OCI-LY1 (cell line): ENCODE measurements at regions not wholly inside any gene's neighbourhood (a gene's known extent, or its start where the extent isn't known, plus 50 kb on each side); places are given as distances from the start of the nearest gene placed in this dataset.

ENCODE experiments used
- H2AFZ ChIP-seq: fragments of 200-600 bp; sonication (generic), shearing (Covaris generic); 2 replicates; pipeline ENCODE4 v1.6.0; 2014; ENCODE audit warnings: antibody characterized with exemption, mild to moderate bottlenecking, low read length
- H3F3A ChIP-seq: fragments of 200-600 bp; sonication (generic), shearing (Covaris generic); 2 replicates; pipeline ENCODE4 v1.6.0; 2014; ENCODE audit warnings: mild to moderate bottlenecking, antibody characterized with exemption, low read length, moderate library complexity; ENCODE audit not compliant: insufficient read depth
- H3K27ac ChIP-seq: fragments of 200-600 bp; sonication (generic); 2 replicates; pipeline ENCODE4 v1.5.1; 2014; ENCODE audit warnings: low read length, mixed run types, mild to moderate bottlenecking, low read depth; ENCODE audit not compliant: poor library complexity, severe bottlenecking
- H3K27me3 ChIP-seq: fragments of 200-600 bp; sonication (generic); 2 replicates; pipeline ENCODE4 v1.6.0; 2014; ENCODE audit warnings: antibody characterized with exemption, mild to moderate bottlenecking, low read length, moderate library complexity; ENCODE audit not compliant: insufficient read depth
- H3K36me3 ChIP-seq: fragments of 200-600 bp; sonication (generic); 2 replicates; pipeline ENCODE4 v1.6.1; 2014; ENCODE audit warnings: mild to moderate bottlenecking, antibody characterized with exemption, low read length, moderate library complexity, mixed read lengths; ENCODE audit not compliant: insufficient read depth
- H3K4me1 ChIP-seq: fragments of 200-600 bp; sonication (generic); 2 replicates; pipeline ENCODE4 v1.5.1; 2014; ENCODE audit warnings: mild to moderate bottlenecking, low read length, moderate library complexity; ENCODE audit not compliant: insufficient read depth, severe bottlenecking
- H3K4me2 ChIP-seq: fragments of 200-600 bp; sonication (generic), shearing (Covaris generic); 2 replicates; pipeline ENCODE4 v1.6.1; 2014; ENCODE audit warnings: low read length
- H3K4me3 ChIP-seq: fragments of 200-600 bp; sonication (generic); 2 replicates; pipeline ENCODE4 v1.5.1; 2014; ENCODE audit warnings: low read length, low read depth, mild to moderate bottlenecking, mixed read lengths; ENCODE audit not compliant: poor library complexity, severe bottlenecking
- H3K79me2 ChIP-seq: fragments of 200-600 bp; shearing (Covaris generic); 2 replicates; pipeline ENCODE4 v1.6.1; 2016; ENCODE audit warnings: mixed run types, low read length, mixed read lengths; ENCODE audit not compliant: insufficient read depth
- H3K9ac ChIP-seq: fragments of 200-600 bp; sonication (generic), shearing (Covaris generic); 2 replicates; pipeline ENCODE4 v1.6.1; 2014; ENCODE audit warnings: mild to moderate bottlenecking, low read length, mixed read lengths
- H3K9me2 ChIP-seq: fragments of 200-600 bp; sonication (generic), shearing (Covaris generic); 2 replicates; pipeline ENCODE4 v1.6.1; 2014; ENCODE audit warnings: low read depth, mild to moderate bottlenecking, low read length, mixed read lengths
- H3K9me3 ChIP-seq: fragments of 200-600 bp; shearing (Covaris generic); 2 replicates; pipeline ENCODE4 v1.6.1; 2014; ENCODE audit warnings: low read length, mixed read lengths
- H4K20me1 ChIP-seq: fragments of 200-600 bp; sonication (generic), shearing (Covaris generic); 2 replicates; pipeline ENCODE4 v1.6.0; 2016; ENCODE audit warnings: mild to moderate bottlenecking, low read length; ENCODE audit not compliant: insufficient read depth
- EZH2 ChIP-seq: fragments of 200-600 bp; sonication (generic), shearing (Covaris generic); IDR thresholded peaks from 2 replicates; pipeline ENCODE4 v1.8.0; 2017; ENCODE audit warnings: borderline replicate concordance, mixed run types, mild to moderate bottlenecking, antibody characterized with exemption, low read length, moderate library complexity, mixed read lengths
- TF ChIP-seq, protein P1 (sequence below): fragments of 200-600 bp; sonication (generic), shearing (Covaris generic); IDR thresholded peaks from 2 replicates; pipeline ENCODE4 v1.5.1; 2017; ENCODE audit warnings: mild to moderate bottlenecking, antibody characterized with exemption, low read length, moderate library complexity, mixed read lengths

DNA sequence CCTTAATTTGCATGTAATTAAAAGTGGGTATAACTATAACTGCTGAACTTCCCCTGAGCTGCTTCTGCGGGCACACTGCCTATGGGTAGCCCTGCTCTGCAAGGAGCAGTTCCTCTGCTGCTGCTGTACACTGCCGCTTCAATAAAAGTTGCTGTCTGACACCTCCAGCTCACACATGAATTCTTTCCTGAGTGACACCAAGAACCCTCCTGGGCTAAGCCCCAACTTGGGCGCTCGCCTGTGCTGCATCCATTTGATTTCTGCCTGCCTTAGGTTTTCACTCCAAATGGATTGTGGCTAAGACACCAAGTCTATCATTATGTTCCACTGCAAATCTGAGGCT, 215.7 kb downstream of the ANAPC1 start:
- Histone ChIP-seq H3K4me1 (peaks cover 60% of the 10 kb centered on the region), H3K79me2 (no peaks in the 10 kb centered on the region), H3K9me2 (no peaks in the 10 kb centered on the region), H3K9me3 (peaks cover 10% of the 10 kb centered on the region), H3K27ac (peak overlapping the region; percentile 100), H3K4me3 (peak overlapping the region; percentile 30), H4K20me1 (no peaks in the 10 kb centered on the region), H2AFZ (no peak overlapping the region), H3K4me2 (peak overlapping the region; percentile 61; the same call in 1 of the 2 replicates), H3K9ac (peak overlapping the region; percentile 76; the same call in 1 of the 2 replicates), H3F3A (peaks cover 10% of the 10 kb centered on the region; the same call in 1 of the 2 replicates), H3K36me3 (peaks cover 25% of the 10 kb centered on the region), H3K27me3 (no peaks in the 10 kb centered on the region)
- TF ChIP-seq EZH2: no peak
- TF ChIP-seq, protein P1, sequence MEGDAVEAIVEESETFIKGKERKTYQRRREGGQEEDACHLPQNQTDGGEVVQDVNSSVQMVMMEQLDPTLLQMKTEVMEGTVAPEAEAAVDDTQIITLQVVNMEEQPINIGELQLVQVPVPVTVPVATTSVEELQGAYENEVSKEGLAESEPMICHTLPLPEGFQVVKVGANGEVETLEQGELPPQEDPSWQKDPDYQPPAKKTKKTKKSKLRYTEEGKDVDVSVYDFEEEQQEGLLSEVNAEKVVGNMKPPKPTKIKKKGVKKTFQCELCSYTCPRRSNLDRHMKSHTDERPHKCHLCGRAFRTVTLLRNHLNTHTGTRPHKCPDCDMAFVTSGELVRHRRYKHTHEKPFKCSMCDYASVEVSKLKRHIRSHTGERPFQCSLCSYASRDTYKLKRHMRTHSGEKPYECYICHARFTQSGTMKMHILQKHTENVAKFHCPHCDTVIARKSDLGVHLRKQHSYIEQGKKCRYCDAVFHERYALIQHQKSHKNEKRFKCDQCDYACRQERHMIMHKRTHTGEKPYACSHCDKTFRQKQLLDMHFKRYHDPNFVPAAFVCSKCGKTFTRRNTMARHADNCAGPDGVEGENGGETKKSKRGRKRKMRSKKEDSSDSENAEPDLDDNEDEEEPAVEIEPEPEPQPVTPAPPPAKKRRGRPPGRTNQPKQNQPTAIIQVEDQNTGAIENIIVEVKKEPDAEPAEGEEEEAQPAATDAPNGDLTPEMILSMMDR: no peak

DNA sequence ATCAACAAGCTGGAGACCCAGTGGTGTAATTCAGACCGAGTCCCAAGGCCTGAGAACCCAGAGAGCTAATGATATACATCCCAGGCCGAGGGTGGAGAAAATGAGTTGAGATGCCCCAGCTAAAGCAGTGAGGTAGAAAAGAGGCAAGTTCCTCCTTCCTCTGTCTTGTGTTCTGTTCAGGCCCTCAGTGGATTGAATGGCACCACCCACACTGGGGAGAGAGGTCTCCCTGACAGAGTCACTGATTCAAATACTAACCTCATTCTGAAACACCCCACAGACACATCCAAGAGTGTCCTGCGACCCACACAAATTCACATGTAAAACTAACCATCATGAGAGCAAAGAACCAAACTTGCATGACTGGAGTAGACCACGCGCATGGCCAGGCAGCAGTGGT, 215.3 kb downstream of the ANAPC1 start:
- H4K20me1 ChIP-seq: no peaks in the 10 kb centered on the region
- H3K9me2 ChIP-seq: no peaks in the 10 kb centered on the region
- peak overlapping the region; percentile 61 for H3K4me2 ChIP-seq
- peaks cover 10% of the 10 kb centered on the region; the same call in 1 of the 2 replicates for H3F3A ChIP-seq
- H3K36me3 ChIP-seq: peaks cover 25% of the 10 kb centered on the region
- no peaks in the 10 kb centered on the region for H3K79me2 ChIP-seq
- no peak overlapping the region for H2AFZ ChIP-seq
- peak overlapping the region; percentile 30 for H3K4me3 ChIP-seq
- peak overlapping the region; percentile 76 for H3K9ac ChIP-seq
- H3K27ac ChIP-seq: peak overlapping the region; percentile 100
- TF ChIP-seq EZH2: no peak
- TF ChIP-seq, protein P1: no peak
- peaks cover 10% of the 10 kb centered on the region for H3K9me3 ChIP-seq
- H3K27me3 ChIP-seq: no peaks in the 10 kb centered on the region
- H3K4me1 ChIP-seq: peaks cover 60% of the 10 kb centered on the region

DNA sequence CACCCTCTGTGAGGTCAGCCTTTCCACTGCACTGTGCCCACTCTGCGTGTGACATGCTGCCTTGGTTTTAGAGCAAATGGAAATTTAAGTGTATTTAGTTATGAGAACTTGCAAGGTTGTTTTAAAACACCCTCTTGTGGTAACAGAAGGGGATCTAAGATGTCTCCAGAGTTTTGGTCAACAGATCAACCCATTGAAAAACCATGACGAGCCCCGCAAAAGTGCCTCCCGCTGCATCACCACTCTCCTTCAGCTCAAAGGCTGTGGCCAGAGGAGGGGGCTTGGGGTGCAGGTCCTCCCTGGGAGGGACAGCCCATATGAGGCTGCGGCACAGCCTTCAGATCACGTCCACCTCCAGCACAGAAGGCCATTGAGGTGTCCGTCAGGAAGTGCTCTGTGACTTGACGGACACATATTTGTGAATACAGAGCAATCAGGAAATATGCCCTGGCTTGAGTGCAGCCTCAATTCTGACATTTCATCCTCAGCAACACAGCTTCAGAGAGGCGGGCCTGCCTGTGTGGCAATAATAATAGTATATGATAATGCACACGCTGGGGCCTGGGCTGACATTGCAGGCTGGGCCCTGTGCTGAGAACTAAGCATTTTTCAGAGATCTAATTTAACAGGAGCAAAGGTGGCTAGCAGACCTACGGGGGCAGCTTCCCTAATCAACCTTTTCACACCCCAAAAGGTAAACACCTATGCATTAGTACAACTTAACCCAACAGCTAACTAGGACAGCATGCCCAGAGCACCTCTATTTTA, 213.9 kb downstream of the ANAPC1 start:
- Histone ChIP-seq H3K4me2 (peak overlapping the region; percentile 61), H3K36me3 (peaks cover 25% of the 10 kb centered on the region), H3F3A (peaks cover 10% of the 10 kb centered on the region; the same call in 1 of the 2 replicates), H2AFZ (no peak overlapping the region), H3K9ac (peak overlapping the region; percentile 76), H3K4me3 (peak overlapping the region; percentile 30), H3K27me3 (no peaks in the 10 kb centered on the region), H3K9me3 (peaks cover 10% of the 10 kb centered on the region), H3K79me2 (no peaks in the 10 kb centered on the region), H4K20me1 (no peaks in the 10 kb centered on the region), H3K4me1 (peaks cover 64% of the 10 kb centered on the region), H3K9me2 (no peaks in the 10 kb centered on the region), H3K27ac (peak overlapping the region; percentile 100)
- no peak for TF ChIP-seq EZH2
- TF ChIP-seq, protein P1: peak; percentile 46; the same call in 1 of the 2 replicates
